BJ (cell line): ENCODE measurements at regions not wholly inside any gene's neighbourhood (a gene's known extent, or its start where the extent isn't known, plus 50 kb on each side); places are given as distances from the start of the nearest gene placed in this dataset.

Experiments used
- CTCF ChIA-PET: fragments of 350-600 bp; formaldehyde crosslinking; extraction: SDS; loops from one replicate; lab custom pipeline; 2021; ENCODE audit warnings: antibody characterized with exemption, inconsistent platforms; lab: Yijun Ruan, JAX
- POLR2A ChIA-PET: fragments of 300-600 bp; sonication (Branson Sonifier 250); formaldehyde crosslinking; extraction: SDS; loops from one replicate; lab custom pipeline; 2021; ENCODE audit warnings: antibody characterized with exemption; lab: Charles Lee
- DNase-seq: peaks from one replicate; pipeline ENCODE4 v3.0.0-alpha.2; 2011; ENCODE audit warnings: low read depth
- H3K27me3 ChIP-seq: 2 replicates; pipeline ENCODE4 v1.6.0; 2011; ENCODE audit warnings: low read length; ENCODE audit not compliant: control insufficient read depth, insufficient read depth
- H3K36me3 ChIP-seq: 2 replicates; pipeline ENCODE4 v1.5.1; 2011; ENCODE audit warnings: low read length; ENCODE audit not compliant: control insufficient read depth, insufficient read depth
- H3K4me3 ChIP-seq: 2 replicates; pipeline ENCODE4 v1.5.1; 2011; ENCODE audit warnings: low read depth, mild to moderate bottlenecking, control low read depth, low read length
- TF ChIP-seq, protein P1 (sequence below): IDR thresholded peaks from 2 replicates; pipeline ENCODE4 v1.5.1; 2011; ENCODE audit warnings: low read depth, mild to moderate bottlenecking, control low read depth, inconsistent platforms, low read length, moderate library complexity; ENCODE audit not compliant: insufficient read depth

DNA sequence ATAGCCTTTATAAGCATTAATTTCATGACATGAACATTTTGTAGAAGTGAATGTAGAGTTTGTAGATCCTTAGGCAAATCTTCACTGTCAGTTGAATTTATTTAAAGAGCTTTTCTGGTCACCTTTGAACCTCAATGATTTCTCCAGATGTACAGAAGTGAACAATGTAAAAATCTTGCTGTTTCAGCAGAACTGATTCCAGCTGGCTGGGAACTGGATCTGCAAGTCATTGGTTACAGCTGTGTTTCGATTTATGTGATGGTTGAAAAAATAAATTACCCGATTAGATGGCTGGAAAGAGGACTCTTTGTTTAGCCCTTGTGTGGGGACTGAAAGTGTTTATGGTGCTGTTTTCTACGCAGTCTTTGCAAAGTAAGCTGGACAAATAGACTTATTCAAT, 849.8 kb downstream of the USP25 start:
- no peak for DNase-seq
- CTCF ChIA-PET: no interaction called here
- Histone ChIP-seq H3K36me3 (no peaks in the 10 kb centered on the region), H3K27me3 (no peaks in the 10 kb centered on the region), H3K4me3 (no peak overlapping the region)
- POLR2A ChIA-PET: interaction anchor here (0.7 kb wide), 1 partner anchor 229 kb away, joined by 3 read pairs; no protein-coding TSS in a partner anchor
- TF ChIP-seq, protein P1, sequence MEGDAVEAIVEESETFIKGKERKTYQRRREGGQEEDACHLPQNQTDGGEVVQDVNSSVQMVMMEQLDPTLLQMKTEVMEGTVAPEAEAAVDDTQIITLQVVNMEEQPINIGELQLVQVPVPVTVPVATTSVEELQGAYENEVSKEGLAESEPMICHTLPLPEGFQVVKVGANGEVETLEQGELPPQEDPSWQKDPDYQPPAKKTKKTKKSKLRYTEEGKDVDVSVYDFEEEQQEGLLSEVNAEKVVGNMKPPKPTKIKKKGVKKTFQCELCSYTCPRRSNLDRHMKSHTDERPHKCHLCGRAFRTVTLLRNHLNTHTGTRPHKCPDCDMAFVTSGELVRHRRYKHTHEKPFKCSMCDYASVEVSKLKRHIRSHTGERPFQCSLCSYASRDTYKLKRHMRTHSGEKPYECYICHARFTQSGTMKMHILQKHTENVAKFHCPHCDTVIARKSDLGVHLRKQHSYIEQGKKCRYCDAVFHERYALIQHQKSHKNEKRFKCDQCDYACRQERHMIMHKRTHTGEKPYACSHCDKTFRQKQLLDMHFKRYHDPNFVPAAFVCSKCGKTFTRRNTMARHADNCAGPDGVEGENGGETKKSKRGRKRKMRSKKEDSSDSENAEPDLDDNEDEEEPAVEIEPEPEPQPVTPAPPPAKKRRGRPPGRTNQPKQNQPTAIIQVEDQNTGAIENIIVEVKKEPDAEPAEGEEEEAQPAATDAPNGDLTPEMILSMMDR: no peak

DNA sequence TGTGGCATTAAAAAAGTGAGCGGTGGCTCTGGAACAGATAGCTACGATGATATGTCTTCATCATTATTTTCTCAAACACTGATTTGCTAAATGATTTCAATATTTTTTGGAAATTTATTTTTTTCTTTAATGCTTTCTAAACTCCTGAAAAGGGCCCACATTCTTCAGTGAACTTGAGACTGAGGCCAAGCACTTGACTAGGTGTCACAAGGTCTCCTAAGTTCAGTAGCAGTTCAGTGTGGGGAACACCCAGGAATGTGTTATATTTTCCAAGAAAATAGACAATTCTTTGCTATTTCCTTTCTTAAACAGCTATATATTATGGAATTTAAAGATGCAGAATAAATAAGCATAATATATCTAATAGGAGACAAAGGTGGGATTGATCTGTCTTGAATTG, 850.9 kb downstream of the USP25 start:
- CTCF ChIA-PET: no interaction called here
- no peaks in the 10 kb centered on the region for H3K36me3 ChIP-seq
- no peaks in the 10 kb centered on the region for H3K27me3 ChIP-seq
- H3K4me3 ChIP-seq: no peak overlapping the region
- TF ChIP-seq, protein P1: no peak
- POLR2A ChIA-PET: no interaction called here
- no peak for DNase-seq

GRCh38 chr21:16583556-16583955, 853.8 kb downstream of the USP25 start:
- TF ChIP-seq, protein P1: no peak
- no peak for DNase-seq
- ChIA-PET POLR2A (no interaction called here), CTCF (interaction anchor here (1.4 kb wide), 1 partner anchor 9 kb away, joined by 3 read pairs; no protein-coding TSS in a partner anchor)
- Histone ChIP-seq H3K4me3 (no peak overlapping the region), H3K36me3 (no peaks in the 10 kb centered on the region), H3K27me3 (no peaks in the 10 kb centered on the region)

DNA sequence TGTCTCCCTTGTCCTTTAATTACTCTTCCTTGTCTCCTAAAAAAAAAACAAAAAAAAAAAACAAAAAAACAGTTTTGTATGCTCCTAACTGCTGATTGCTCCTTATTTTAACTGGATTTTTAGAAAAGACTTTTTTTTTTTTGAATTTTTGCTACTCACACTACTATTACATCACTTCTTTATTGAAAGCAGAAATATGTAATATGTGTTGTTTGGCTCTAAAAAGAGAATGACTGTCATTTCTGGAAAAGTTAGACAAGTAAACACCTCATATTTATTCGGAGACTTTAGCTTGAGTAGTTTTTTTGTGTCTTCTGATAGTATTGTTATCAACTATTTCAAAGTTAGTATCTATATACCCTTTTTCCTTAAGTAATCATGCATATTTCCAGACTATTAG, 855.0 kb downstream of the USP25 start:
- no peaks in the 10 kb centered on the region for H3K36me3 ChIP-seq
- TF ChIP-seq, protein P1: no peak
- CTCF ChIA-PET: no interaction called here
- H3K4me3 ChIP-seq: no peak overlapping the region
- no peak for DNase-seq
- POLR2A ChIA-PET: no interaction called here
- no peaks in the 10 kb centered on the region for H3K27me3 ChIP-seq

DNA sequence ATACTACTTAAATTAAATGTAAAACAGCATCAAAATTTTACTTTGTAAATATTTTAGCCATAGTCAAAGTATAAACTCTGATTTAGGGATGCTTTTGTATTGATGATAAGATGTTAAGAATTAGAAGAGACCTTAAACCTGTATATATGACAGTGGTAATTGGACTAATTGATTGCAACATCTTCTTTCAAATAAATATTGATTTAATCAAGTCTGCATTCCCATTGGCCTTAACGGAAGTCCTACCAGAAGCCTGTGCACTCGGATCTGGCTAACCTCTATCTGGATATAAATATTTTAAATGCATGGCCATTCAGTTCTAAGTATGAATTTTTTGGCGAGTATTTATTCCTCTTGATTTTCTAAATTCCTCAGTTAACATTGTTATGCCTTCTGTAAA, 856.1 kb downstream of the USP25 start:
- no peak for DNase-seq
- TF ChIP-seq, protein P1: no peak
- H3K4me3 ChIP-seq: no peak overlapping the region
- ChIA-PET CTCF (no interaction called here), POLR2A (no interaction called here)
- H3K36me3 ChIP-seq: no peaks in the 10 kb centered on the region
- H3K27me3 ChIP-seq: no peaks in the 10 kb centered on the region
